Heart left ventricle (tissue), 16 donors: ENCODE measurements at regions not wholly inside any gene's neighbourhood (a gene's known extent, or its start where the extent isn't known, plus 50 kb on each side); places are given as distances from the start of the nearest gene placed in this dataset.

Source experiments
- ATAC-seq, 4 donors: fragments of 200-7000 bp; cut with Tn5 transposase; one replicate each; pipeline ENCODE4 v1.9.1; 2020 to 2022; ENCODE audit warnings: moderate library complexity in 4 of 4, mild to moderate bottlenecking in 3 of 4, moderate number of reproducible peaks in 1 of 4
- DNase-seq, 5 donors: peaks; one replicate each; pipeline ENCODE4 v3.0.0-alpha.2; 2020
- H3K27ac ChIP-seq, 12 donors: fragments of 200-600 bp; sonication (generic) in 4 of 12; one replicate each; pipeline versions ENCODE4 v1.5.0 to v1.8.0; 2016 to 2022; ENCODE audit warnings: mild to moderate bottlenecking in 2 of 12
- H3K27me3 ChIP-seq, 9 donors: fragments of 200-600 bp; sonication (generic) in 2 of 9; one replicate each; pipeline versions ENCODE4 v1.5.1 to v1.8.0; 2016 to 2022; ENCODE audit warnings: mild to moderate bottlenecking in 3 of 9
- H3K36me3 ChIP-seq, 9 donors: fragments of 200-600 bp; sonication (generic) in 2 of 9; one replicate each; pipeline versions ENCODE4 v1.5.0 to v1.8.0; 2018 to 2022; ENCODE audit warnings: mild to moderate bottlenecking in 2 of 9
- H3K4me1 ChIP-seq, 12 donors: fragments of 200-600 bp; sonication (generic) in 4 of 12; one replicate each; pipeline versions ENCODE4 v1.5.0 to v1.8.0; 2016 to 2022; ENCODE audit warnings: mild to moderate bottlenecking in 3 of 12
- H3K4me3 ChIP-seq, 12 donors: fragments of 200-600 bp; sonication (generic) in 4 of 12; one replicate each; pipeline versions ENCODE4 v1.5.0 to v1.8.0; 2017 to 2022; ENCODE audit warnings: mild to moderate bottlenecking in 9 of 12, moderate library complexity in 4 of 12
- H3K9me3 ChIP-seq, 12 donors: fragments of 200-600 bp; sonication (generic) in 4 of 12; one replicate each; pipeline versions ENCODE4 v1.5.0 to v1.8.0; 2016 to 2022; ENCODE audit warnings: mild to moderate bottlenecking in 1 of 12
- CTCF ChIP-seq, 12 donors: fragments of 200-600 bp; sonication (generic) in 4 of 12; IDR thresholded peaks; one replicate each; pipeline versions ENCODE4 v1.5.0 to v1.8.0; 2018 to 2022; ENCODE audit warnings: antibody characterized with exemption in 12 of 12, mild to moderate bottlenecking in 5 of 12
- POLR2A ChIP-seq, 2 donors: fragments of 450-650 bp; IDR thresholded peaks; one replicate each; pipeline ENCODE4 v1.6.1; 2017; ENCODE audit warnings: antibody characterized with exemption in 2 of 2, mild to moderate bottlenecking in 2 of 2, moderate library complexity in 2 of 2
- WGBS, 4 donors: extraction: QIAGEN DNeasy Blood & Tissue Kit in 2 of 4; methylation state at CpG; one replicate each; pipeline versions ENCODE4 v1.1.5 to v1.1.7; 2013 to 2018; 5-methylcytosine and 5-hydroxymethylcytosine counted together
- intact Hi-C, 10 donors: fragments of 100-400 bp; cut with DNase I; formaldehyde crosslinking; loops; one replicate each; pipeline versions ENCODE4 v1.11.1 to v1.14.2; 2022
- donor health status: ischemic (EF 13 %, LVEDD 7.1; RV severe dilation, severe dysfunction).
- donor health status: healthy with polysubstance abuse.
- donor health status: DM: no; HTN: yes; CAD: no.
- donor health status: DM: no; HTN: no; CAD: no.
- donor health status: ischemic (EF 25% LVEDD 6.9; RV normal size, moderate dysfunction).
- donor health status: ischemic (EF 25% LVEDD 5.7; RV mildly dilated, moderate dysfunction).
- donor health status: healthy.
- donor health status: DM: yes; HTN: yes; CAD: no.
- donor health status: ischemic (EF 35%, LVEDD 5.7; RV mildly dilated, moderate dysfunction).
- donor health status: nonischemic (EF 11% LVEDD 7.7; RV severe dilation, severe dysfunction).
- donor health status: DM: yes; HTN: yes; CAD: no.
- donor health status: PGD.
- donor health status: ischemic (EF 29% LVEDD 5.4; RV normal size, mild dysfunction).
- donor health status: nonischemic (EF 23%, LVEDD 6.1; RV moderate dilation, normal function).

GRCh38 chr10:64090865-64091264, 569.7 kb downstream of the REEP3 start:
- Histone ChIP-seq H3K4me3 (no peak overlapping the region), H3K9me3 (no peaks in the 10 kb centered on the region), H3K27ac (no peak overlapping the region), H3K4me1 (no peaks in the 10 kb centered on the region), H3K27me3 (no peaks in the 10 kb centered on the region), H3K36me3 (no peaks in the 10 kb centered on the region)
- DNase-seq (no peak), ATAC-seq (no peak)
- WGBS, 4 donors = 74 to 86% (median 82%) methylated on average over 3 of the region's 3 CpGs
- intact Hi-C loops = no loop called here
- TF ChIP-seq POLR2A (IDR thresholded peaks at IDR 0.05) (no peak), CTCF (IDR thresholded peaks at IDR 0.05) (no peak)

- DNase-seq = no peak
- Histone ChIP-seq H3K4me1 (no peaks in the 10 kb centered on the region), H3K27ac (no peak overlapping the region), H3K27me3 (no peaks in the 10 kb centered on the region), H3K36me3 (no peaks in the 10 kb centered on the region), H3K4me3 (no peak overlapping the region), H3K9me3 (no peaks in the 10 kb centered on the region)
- intact Hi-C loops = no loop called here
- TF ChIP-seq CTCF (IDR thresholded peaks at IDR 0.05) (peak in 7 of 12 donors; percentile 9 to 39 (median 26)), POLR2A (IDR thresholded peaks at IDR 0.05) (no peak)
- 43 to 53% (median 50%) methylated on average over 4 of the region's 4 CpGs for WGBS, 4 donors
- ATAC-seq = no peak
These were observed 570.7 kb downstream of the REEP3 start for GRCh38 chr10:64091897-64092296.

- intact Hi-C loops = no loop called here
- Histone ChIP-seq H3K4me1 (no peaks in the 10 kb centered on the region), H3K4me3 (no peak overlapping the region), H3K27ac (no peak overlapping the region), H3K27me3 (no peaks in the 10 kb centered on the region), H3K9me3 (no peaks in the 10 kb centered on the region), H3K36me3 (no peaks in the 10 kb centered on the region)
- TF ChIP-seq CTCF (IDR thresholded peaks at IDR 0.05) (no peak), POLR2A (IDR thresholded peaks at IDR 0.05) (no peak)
- 62 to 72% (median 65%) methylated on average over 3 of the region's 3 CpGs for WGBS, 4 donors
- no peak for DNase-seq
- ATAC-seq = no peak
These were observed 572.1 kb downstream of the REEP3 start for GRCh38 chr10:64093304-64093703.

GRCh38 chr10:64093946-64094535, 572.8 kb downstream of the REEP3 start:
- no peak for TF ChIP-seq POLR2A (IDR thresholded peaks at IDR 0.05)
- no peak for TF ChIP-seq CTCF (IDR thresholded peaks at IDR 0.05)
- ATAC-seq = no peak
- 89 to 95% (median 91%) methylated on average over 3 of the region's 3 CpGs for WGBS, 4 donors

More at GRCh38 chr10:64093946-64094535, 572.8 kb downstream of the REEP3 start:
- no peak overlapping the region for H3K27ac ChIP-seq
- H3K9me3 ChIP-seq = no peaks in the 10 kb centered on the region
- H3K4me1 ChIP-seq = no peaks in the 10 kb centered on the region
- no peaks in the 10 kb centered on the region for H3K27me3 ChIP-seq
- H3K36me3 ChIP-seq = no peaks in the 10 kb centered on the region
- intact Hi-C loops = no loop called here
- no peak for DNase-seq
- no peak overlapping the region for H3K4me3 ChIP-seq
